ENCODE measurements at regions not wholly inside any gene's neighbourhood (a gene's known extent, or its start where the extent isn't known, plus 50 kb on each side); places are given as distances from the start of the nearest gene placed in this dataset.

- WGBS, 2 donors (ENCODE audit: low coverage in 1 of 2): 86 to 100% methylated on average over 2 of the region's 2 CpGs
- TF ChIP-seq CTCF (IDR thresholded peaks at IDR 0.05): no peak
- no peak for TF ChIP-seq POLR2A (IDR thresholded peaks at IDR 0.05)
- TF ChIP-seq POLR2AphosphoS5 (IDR thresholded peaks at IDR 0.05): no peak
- TF ChIP-seq EP300 (IDR thresholded peaks at IDR 0.05): no peak
These were observed 761.7 kb downstream of the IGSF11 start for GRCh38 chr3:118272991-118273390.

GRCh38 chr3:118277814-118278213, 756.8 kb downstream of the IGSF11 start:
- Histone ChIP-seq H3K27ac (no peak overlapping the region), H3K4me1 (no peaks in the 10 kb centered on the region), H3K4me3 (no peak overlapping the region), H3K9me3 (no peaks in the 10 kb centered on the region), H3K27me3 (no peaks in the 10 kb centered on the region), H3K36me3 (no peaks in the 10 kb centered on the region)
- no peak for ATAC-seq
- 80 to 100% methylated on average over 1 of the region's 1 CpG for WGBS, 2 donors (ENCODE audit: low coverage in 1 of 2)
- no peak for TF ChIP-seq CTCF (IDR thresholded peaks at IDR 0.05)
- TF ChIP-seq POLR2AphosphoS5 (IDR thresholded peaks at IDR 0.05): no peak
- no peak for TF ChIP-seq EP300 (IDR thresholded peaks at IDR 0.05)

More at GRCh38 chr3:118272991-118273390, 761.7 kb downstream of the IGSF11 start:
- H3K4me1 ChIP-seq: no peaks in the 10 kb centered on the region
- H3K27ac ChIP-seq: no peak overlapping the region
- H3K36me3 ChIP-seq: no peaks in the 10 kb centered on the region
- no peak for ATAC-seq
- H3K4me3 ChIP-seq: no peak overlapping the region
- no peaks in the 10 kb centered on the region for H3K27me3 ChIP-seq
- no peaks in the 10 kb centered on the region for H3K9me3 ChIP-seq

- WGBS, 2 donors (ENCODE audit: low coverage in 1 of 2): 71% methylated on average over 1 of the region's 1 CpG; no CpG with 5 or more reads in 1 of the 2 donors
- Histone ChIP-seq H3K27ac (no peak overlapping the region), H3K9me3 (no peaks in the 10 kb centered on the region), H3K27me3 (no peaks in the 10 kb centered on the region), H3K4me1 (no peaks in the 10 kb centered on the region), H3K36me3 (no peaks in the 10 kb centered on the region), H3K4me3 (no peak overlapping the region)
- ATAC-seq: no peak
- TF ChIP-seq EP300 (IDR thresholded peaks at IDR 0.05) (no peak), CTCF (IDR thresholded peaks at IDR 0.05) (no peak), POLR2A (IDR thresholded peaks at IDR 0.05) (no peak), POLR2AphosphoS5 (IDR thresholded peaks at IDR 0.05) (no peak)
These were observed 741.8 kb downstream of the IGSF11 start for GRCh38 chr3:118292841-118293240.

GRCh38 chr3:118298133-118298532, 736.5 kb downstream of the IGSF11 start:
- Histone ChIP-seq H3K9me3 (no peaks in the 10 kb centered on the region), H3K27me3 (no peaks in the 10 kb centered on the region), H3K27ac (no peak overlapping the region), H3K4me1 (no peaks in the 10 kb centered on the region), H3K36me3 (no peaks in the 10 kb centered on the region), H3K4me3 (no peak overlapping the region)
- TF ChIP-seq POLR2A (IDR thresholded peaks at IDR 0.05) (no peak), CTCF (IDR thresholded peaks at IDR 0.05) (no peak), EP300 (IDR thresholded peaks at IDR 0.05) (no peak), POLR2AphosphoS5 (IDR thresholded peaks at IDR 0.05) (no peak)
- no peak for ATAC-seq

- TF ChIP-seq EP300 (IDR thresholded peaks at IDR 0.05) (no peak), CTCF (IDR thresholded peaks at IDR 0.05) (no peak), POLR2A (IDR thresholded peaks at IDR 0.05) (no peak), POLR2AphosphoS5 (IDR thresholded peaks at IDR 0.05) (no peak)
- Histone ChIP-seq H3K9me3 (no peaks in the 10 kb centered on the region), H3K27ac (no peak overlapping the region), H3K4me3 (no peak overlapping the region), H3K36me3 (no peaks in the 10 kb centered on the region), H3K4me1 (no peaks in the 10 kb centered on the region), H3K27me3 (no peaks in the 10 kb centered on the region)
- 40 to 54% methylated on average over 1 of the region's 1 CpG for WGBS, 2 donors (ENCODE audit: low coverage in 1 of 2)
- no peak for ATAC-seq
These were observed 730.1 kb downstream of the IGSF11 start for GRCh38 chr3:118304557-118304956.
